Mucosa of stomach (tissue), 1 donor: ENCODE measurements at regions not wholly inside any gene's neighbourhood (a gene's known extent, or its start where the extent isn't known, plus 50 kb on each side); places are given as distances from the start of the nearest gene placed in this dataset.

ENCODE experiments used
- H3K27me3 ChIP-seq: one replicate; pipeline ENCODE4 v1.7.0; 2013; ENCODE audit warnings: mild to moderate bottlenecking, low read length; ENCODE audit not compliant: control insufficient read depth, insufficient read depth
- H3K36me3 ChIP-seq: one replicate; pipeline ENCODE4 v1.7.0; 2013; ENCODE audit warnings: low read length; ENCODE audit not compliant: control insufficient read depth, insufficient read depth
- H3K4me1 ChIP-seq: one replicate; pipeline ENCODE4 v1.7.0; 2013; ENCODE audit warnings: mild to moderate bottlenecking, low read length; ENCODE audit not compliant: control insufficient read depth, insufficient read depth
- H3K4me3 ChIP-seq: one replicate; pipeline ENCODE4 v1.7.0; 2013; ENCODE audit warnings: low read length
- H3K9ac ChIP-seq: one replicate; pipeline ENCODE4 v1.7.0; 2013; ENCODE audit warnings: mild to moderate bottlenecking, low read length, moderate library complexity
- H3K9me3 ChIP-seq: one replicate; pipeline ENCODE4 v1.7.0; 2013; ENCODE audit warnings: mild to moderate bottlenecking, low read length, moderate library complexity; ENCODE audit not compliant: control insufficient read depth
- donor health status: Pancreatic carcinoma.

GRCh38 chr22:40120848-40121247 is 56.9 kb upstream of the TNRC6B start:
- Histone ChIP-seq H3K9ac (no peak overlapping the region), H3K4me3 (no peak overlapping the region), H3K4me1 (no peaks in the 10 kb centered on the region), H3K27me3 (no peaks in the 10 kb centered on the region), H3K9me3 (no peaks in the 10 kb centered on the region), H3K36me3 (no peaks in the 10 kb centered on the region)

DNA sequence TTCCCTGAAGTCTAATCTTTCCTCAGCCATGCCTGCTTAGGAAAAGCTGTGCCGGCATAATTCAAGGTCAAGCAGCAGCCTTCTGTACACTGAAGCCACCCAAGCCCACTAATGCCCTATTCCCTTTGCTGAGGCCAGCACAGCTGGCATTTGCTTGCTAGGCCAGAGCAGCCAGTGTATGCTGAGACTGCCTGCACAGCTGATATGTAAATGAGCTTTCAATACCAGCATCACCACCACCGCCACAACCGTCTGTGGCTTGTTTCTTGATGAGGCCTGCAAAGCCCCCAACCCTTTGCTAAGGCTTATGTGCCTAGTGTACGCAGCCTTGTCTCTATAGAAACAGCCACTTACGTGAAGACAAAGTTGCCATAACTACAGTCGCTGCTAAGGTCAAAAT is 56.3 kb upstream of the TNRC6B start:
- no peak overlapping the region for H3K4me3 ChIP-seq
- no peaks in the 10 kb centered on the region for H3K4me1 ChIP-seq
- no peaks in the 10 kb centered on the region for H3K27me3 ChIP-seq
- no peaks in the 10 kb centered on the region for H3K9me3 ChIP-seq
- H3K9ac ChIP-seq = no peak overlapping the region
- no peaks in the 10 kb centered on the region for H3K36me3 ChIP-seq

GRCh38 chr22:40122792-40123191 is 54.9 kb upstream of the TNRC6B start:
- Histone ChIP-seq H3K36me3 (no peaks in the 10 kb centered on the region), H3K4me1 (no peaks in the 10 kb centered on the region), H3K27me3 (no peaks in the 10 kb centered on the region)

DNA sequence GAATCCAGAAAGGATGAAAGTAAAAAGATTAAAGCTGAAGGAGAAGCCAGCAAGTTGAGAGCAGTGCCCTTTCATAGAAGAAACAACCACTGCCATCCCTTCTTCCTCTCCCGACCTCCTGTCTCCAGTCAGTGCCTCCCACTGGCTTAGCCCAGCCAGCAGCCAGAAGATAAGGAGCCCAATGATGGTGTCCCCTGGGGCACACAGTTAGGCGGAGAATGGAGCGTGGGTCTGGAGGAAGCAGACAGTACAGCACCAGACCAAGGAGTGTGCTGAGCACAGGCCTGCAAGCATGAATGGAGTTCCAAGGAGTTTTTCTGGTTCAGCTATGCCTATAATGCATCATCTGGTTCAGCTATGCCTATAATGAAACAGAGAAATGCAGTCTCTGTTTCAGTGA is 54.3 kb upstream of the TNRC6B start:
- no peaks in the 10 kb centered on the region for H3K9me3 ChIP-seq
- H3K27me3 ChIP-seq = no peaks in the 10 kb centered on the region
- no peaks in the 10 kb centered on the region for H3K36me3 ChIP-seq
- no peak overlapping the region for H3K9ac ChIP-seq
- H3K4me3 ChIP-seq = no peak overlapping the region
- no peaks in the 10 kb centered on the region for H3K4me1 ChIP-seq

More at GRCh38 chr22:40122792-40123191, 54.9 kb upstream of the TNRC6B start:
- H3K9ac ChIP-seq = no peak overlapping the region
- no peak overlapping the region for H3K4me3 ChIP-seq
- H3K9me3 ChIP-seq = no peaks in the 10 kb centered on the region
